ENCODE measurements at regions not wholly inside any gene's neighbourhood (a gene's known extent, or its start where the extent isn't known, plus 50 kb on each side); places are given as distances from the start of the nearest gene placed in this dataset.

DNA sequence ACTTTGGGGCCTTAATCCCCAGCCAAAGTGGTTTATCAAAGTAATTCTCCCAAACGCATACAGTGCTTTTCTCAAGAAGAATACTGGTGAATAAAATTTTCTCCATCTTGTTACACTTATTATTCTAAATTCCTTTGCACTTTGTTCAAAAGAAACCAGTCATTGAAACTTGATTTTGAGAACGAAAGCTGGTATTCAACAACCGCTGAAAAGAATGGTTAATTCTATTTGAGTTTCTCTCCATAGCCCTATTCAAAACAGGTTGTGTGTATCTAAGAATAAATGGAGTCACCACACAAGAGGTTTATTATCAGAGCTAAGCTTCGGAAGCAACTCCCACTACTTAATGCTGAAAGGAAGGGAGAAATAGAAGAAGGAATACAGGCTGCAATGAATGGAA, 117.7 kb downstream of the C1D start:
- DNase-seq (no peak), ATAC-seq (no peak)
- Histone ChIP-seq H3K27me3 (ENCODE audit: control insufficient read depth, insufficient read depth) (no peaks in the 10 kb centered on the region), H3K9me3 (ENCODE audit: control insufficient read depth, low read length) (no peaks in the 10 kb centered on the region), H3K4me1 (ENCODE audit: control insufficient read depth, insufficient read depth, low read length) (no peaks in the 10 kb centered on the region), H3K4me3 (ENCODE audit: low read length) (no peak overlapping the region), H3K27ac (ENCODE audit: low read length) (no peak overlapping the region)
- intact Hi-C loops (cut with DNase I): no loop called here
- WGBS: 78% methylated on average over 4 of the region's 4 CpGs

DNA sequence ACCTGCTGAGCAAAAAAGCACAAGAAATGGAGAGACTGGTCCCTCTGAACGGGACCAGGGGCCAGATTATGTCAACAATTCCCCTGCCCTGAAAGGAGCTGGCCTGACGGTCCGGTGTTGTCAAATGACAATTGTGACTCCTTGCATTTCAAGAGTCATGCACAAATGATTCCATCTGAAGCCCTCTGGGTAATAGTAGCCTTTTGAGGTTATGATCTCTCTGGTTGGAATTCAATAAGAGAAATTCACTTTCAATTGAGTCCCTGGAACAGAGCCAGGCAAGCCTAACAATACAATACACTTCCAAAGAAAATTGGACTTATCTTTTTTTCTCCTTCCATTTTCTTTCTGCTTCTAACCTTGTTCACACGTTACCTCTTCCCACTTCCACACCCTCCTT, 116.9 kb downstream of the C1D start:
- ATAC-seq: no peak
- intact Hi-C loops (cut with DNase I): no loop called here
- no peak for DNase-seq

DNA sequence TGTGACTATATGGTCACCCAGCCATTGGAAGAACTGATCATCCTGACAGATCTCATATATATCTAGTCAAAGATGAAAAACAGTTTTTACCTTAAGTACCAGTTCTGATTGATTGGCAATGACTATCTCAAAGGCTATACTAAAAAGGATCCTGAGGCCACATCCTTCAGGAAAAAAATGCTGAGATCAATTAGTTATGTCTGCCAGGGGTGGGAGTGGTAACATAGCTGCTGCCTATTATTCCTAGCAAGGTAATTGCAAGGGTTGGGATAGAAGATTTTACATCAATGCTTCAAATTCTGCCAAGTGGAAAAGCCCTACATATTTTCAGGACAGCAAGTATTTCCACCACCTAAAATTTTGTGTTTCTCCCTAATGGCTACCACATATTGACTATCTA, 114.7 kb downstream of the C1D start:
- H3K4me1 ChIP-seq (ENCODE audit: control insufficient read depth, insufficient read depth, low read length): no peaks in the 10 kb centered on the region
- no peaks in the 10 kb centered on the region for H3K9me3 ChIP-seq (ENCODE audit: control insufficient read depth, low read length)
- ATAC-seq (no peak), DNase-seq (no peak)
- H3K27me3 ChIP-seq (ENCODE audit: control insufficient read depth, insufficient read depth): no peaks in the 10 kb centered on the region
- no peak overlapping the region for H3K4me3 ChIP-seq (ENCODE audit: low read length)
- intact Hi-C loops (cut with DNase I): no loop called here
- H3K27ac ChIP-seq (ENCODE audit: low read length): no peak overlapping the region

More for the DNA sequence above, 116.9 kb downstream of the C1D start:
- no peak overlapping the region for H3K4me3 ChIP-seq (ENCODE audit: low read length)
- 54% methylated on average over 4 of the region's 4 CpGs for WGBS
- no peaks in the 10 kb centered on the region for H3K27me3 ChIP-seq (ENCODE audit: control insufficient read depth, insufficient read depth)
- H3K9me3 ChIP-seq (ENCODE audit: control insufficient read depth, low read length): no peaks in the 10 kb centered on the region
- no peaks in the 10 kb centered on the region for H3K4me1 ChIP-seq (ENCODE audit: control insufficient read depth, insufficient read depth, low read length)
- no peak overlapping the region for H3K27ac ChIP-seq (ENCODE audit: low read length)

DNA sequence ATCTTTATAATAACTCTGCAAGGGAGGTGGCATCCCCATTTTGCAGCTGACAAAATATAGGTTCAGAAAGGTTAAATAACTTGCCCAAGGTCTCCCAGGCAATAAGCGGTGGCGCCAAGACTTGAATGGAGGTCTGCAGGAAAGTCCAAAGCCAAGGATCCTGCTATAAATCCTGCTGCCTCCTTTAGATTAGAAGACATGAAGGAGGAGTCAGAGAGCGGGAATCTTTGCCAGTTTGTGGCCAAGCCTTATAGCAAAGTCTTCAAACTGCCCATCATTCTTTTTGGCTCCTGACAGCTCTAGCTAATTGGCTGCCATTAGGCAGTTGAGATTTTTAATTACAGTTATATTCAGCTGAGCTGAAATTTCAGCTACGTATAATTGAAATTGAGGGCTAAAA, 114.3 kb downstream of the C1D start:
- 96% methylated on average over 4 of the region's 4 CpGs for WGBS
- Histone ChIP-seq H3K4me3 (ENCODE audit: low read length) (no peak overlapping the region), H3K4me1 (ENCODE audit: control insufficient read depth, insufficient read depth, low read length) (no peaks in the 10 kb centered on the region), H3K9me3 (ENCODE audit: control insufficient read depth, low read length) (no peaks in the 10 kb centered on the region), H3K27ac (ENCODE audit: low read length) (no peak overlapping the region), H3K27me3 (ENCODE audit: control insufficient read depth, insufficient read depth) (no peaks in the 10 kb centered on the region)
- DNase-seq (no peak), ATAC-seq (no peak)
- intact Hi-C loops (cut with DNase I): no loop called here

DNA sequence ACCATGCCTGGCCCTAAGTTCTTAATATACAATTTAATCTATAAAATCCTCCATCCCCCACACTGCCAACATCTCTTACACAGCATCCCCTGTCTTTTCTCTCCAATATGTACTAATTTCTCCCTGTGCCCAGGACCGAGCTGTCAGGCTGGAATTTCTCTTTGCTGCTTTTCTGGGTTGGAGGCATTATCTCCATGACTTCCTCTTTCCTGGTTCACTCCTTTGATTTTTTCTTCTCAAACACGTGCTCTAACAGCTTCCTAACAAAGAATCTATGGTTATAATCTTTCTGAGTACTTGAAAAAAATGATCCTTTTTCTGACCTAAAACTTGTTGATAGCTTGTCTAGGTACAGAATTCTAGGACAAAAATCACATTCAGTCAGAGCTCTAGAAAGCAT, 112.8 kb downstream of the C1D start:
- Histone ChIP-seq H3K4me3 (ENCODE audit: low read length) (no peak overlapping the region), H3K27ac (ENCODE audit: low read length) (no peak overlapping the region), H3K27me3 (ENCODE audit: control insufficient read depth, insufficient read depth) (no peaks in the 10 kb centered on the region), H3K4me1 (ENCODE audit: control insufficient read depth, insufficient read depth, low read length) (no peaks in the 10 kb centered on the region), H3K9me3 (ENCODE audit: control insufficient read depth, low read length) (no peaks in the 10 kb centered on the region)
- DNase-seq (no peak), ATAC-seq (no peak)
- intact Hi-C loops (cut with DNase I): no loop called here
- 54% methylated on average over 2 of the region's 2 CpGs for WGBS

DNA sequence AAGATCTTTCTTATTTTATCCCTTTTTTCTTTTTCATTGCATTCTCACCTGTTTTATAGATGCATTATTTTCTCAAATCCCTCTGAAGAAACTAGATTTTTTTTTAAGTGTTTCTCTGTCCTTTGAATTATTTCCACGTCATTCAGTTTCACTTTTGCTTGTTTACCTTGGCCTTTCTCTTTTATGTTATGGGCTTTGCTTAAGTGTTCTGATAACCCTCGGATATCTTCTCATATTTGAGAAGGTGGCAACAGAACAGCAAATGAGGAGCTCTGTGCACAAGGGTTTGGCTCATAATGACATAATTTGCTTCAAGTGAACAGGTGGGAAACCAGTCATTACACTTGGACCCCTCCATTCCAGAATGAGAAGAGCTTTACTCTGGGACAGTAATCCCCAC, 111.9 kb downstream of the C1D start:
- H3K27ac ChIP-seq (ENCODE audit: low read length): no peak overlapping the region
- H3K9me3 ChIP-seq (ENCODE audit: control insufficient read depth, low read length): no peaks in the 10 kb centered on the region
- H3K4me3 ChIP-seq (ENCODE audit: low read length): no peak overlapping the region
- ATAC-seq (no peak), DNase-seq (no peak)
- WGBS: 28% methylated on average over 2 of the region's 2 CpGs
- no peaks in the 10 kb centered on the region for H3K4me1 ChIP-seq (ENCODE audit: control insufficient read depth, insufficient read depth, low read length)
- intact Hi-C loops (cut with DNase I): no loop called here
- no peaks in the 10 kb centered on the region for H3K27me3 ChIP-seq (ENCODE audit: control insufficient read depth, insufficient read depth)

DNA sequence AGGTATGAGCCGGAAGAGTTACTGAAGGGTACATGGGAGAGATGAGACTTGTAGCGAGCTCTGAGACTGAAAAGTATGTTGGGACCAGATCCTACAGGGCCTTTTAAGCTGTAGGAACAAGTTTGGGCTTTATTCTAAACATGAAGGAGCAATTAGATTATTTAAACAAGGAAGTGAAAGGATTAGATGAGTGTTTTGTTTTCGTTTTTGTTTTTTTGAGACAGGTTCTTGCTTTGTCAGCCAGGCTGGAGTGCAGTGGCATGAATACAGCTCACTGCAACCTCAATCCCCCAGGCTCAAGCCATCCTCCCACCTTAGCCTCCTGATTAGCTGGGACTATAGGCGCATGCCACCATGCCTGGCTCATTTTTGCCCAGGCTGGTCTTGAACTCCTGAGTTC, 110.7 kb downstream of the C1D start:
- ATAC-seq (no peak), DNase-seq (no peak)
- no peaks in the 10 kb centered on the region for H3K9me3 ChIP-seq (ENCODE audit: control insufficient read depth, low read length)
- no peak overlapping the region for H3K27ac ChIP-seq (ENCODE audit: low read length)
- whole genome bisulfite sequencing: 92% methylated on average over 4 of the region's 4 CpGs
- intact Hi-C loops (cut with DNase I): no loop called here
- no peaks in the 10 kb centered on the region for H3K27me3 ChIP-seq (ENCODE audit: control insufficient read depth, insufficient read depth)
- no peaks in the 10 kb centered on the region for H3K4me1 ChIP-seq (ENCODE audit: control insufficient read depth, insufficient read depth, low read length)
- no peak overlapping the region for H3K4me3 ChIP-seq (ENCODE audit: low read length)

DNA sequence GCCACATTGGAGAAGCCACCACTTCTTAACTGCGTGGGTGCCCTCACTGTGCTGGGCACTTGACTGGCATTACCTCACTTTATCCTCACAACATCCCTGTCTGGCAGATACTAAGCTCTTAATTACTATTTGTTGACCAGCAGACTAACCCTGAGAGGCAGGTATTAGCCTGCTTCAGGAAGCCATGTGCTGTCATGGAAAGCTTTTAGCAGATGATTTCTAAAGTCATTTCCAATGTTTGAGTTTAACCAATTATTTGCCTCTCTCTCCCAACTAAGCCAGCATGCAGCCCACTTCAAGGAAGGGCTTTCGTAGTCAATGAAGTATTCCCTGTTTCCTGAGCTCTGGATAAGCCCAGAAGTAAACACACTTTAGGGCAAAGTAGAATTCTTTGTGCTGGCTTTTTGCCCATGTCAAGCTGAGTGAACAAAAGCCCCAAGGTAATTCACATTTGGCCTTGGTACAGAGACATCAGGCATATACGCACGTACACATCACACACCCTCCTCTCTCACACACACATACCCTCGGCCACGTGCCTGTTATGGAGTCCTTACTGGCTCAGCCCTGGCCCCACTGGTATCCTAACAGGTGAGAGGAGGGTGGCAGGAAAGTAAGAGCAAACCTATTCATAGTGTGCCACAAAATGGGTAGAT, 108.6 kb downstream of the C1D start:
- H3K4me3 ChIP-seq (ENCODE audit: low read length): no peak overlapping the region
- intact Hi-C loops (cut with DNase I): no loop called here
- ATAC-seq: no peak
- H3K4me1 ChIP-seq (ENCODE audit: control insufficient read depth, insufficient read depth, low read length): no peaks in the 10 kb centered on the region
- no peaks in the 10 kb centered on the region for H3K27me3 ChIP-seq (ENCODE audit: control insufficient read depth, insufficient read depth)
- H3K27ac ChIP-seq (ENCODE audit: low read length): no peak overlapping the region
- 60% methylated on average over 6 of the region's 6 CpGs for WGBS
- H3K9me3 ChIP-seq (ENCODE audit: control insufficient read depth, low read length): no peaks in the 10 kb centered on the region
- DNase-seq: no peak

DNA sequence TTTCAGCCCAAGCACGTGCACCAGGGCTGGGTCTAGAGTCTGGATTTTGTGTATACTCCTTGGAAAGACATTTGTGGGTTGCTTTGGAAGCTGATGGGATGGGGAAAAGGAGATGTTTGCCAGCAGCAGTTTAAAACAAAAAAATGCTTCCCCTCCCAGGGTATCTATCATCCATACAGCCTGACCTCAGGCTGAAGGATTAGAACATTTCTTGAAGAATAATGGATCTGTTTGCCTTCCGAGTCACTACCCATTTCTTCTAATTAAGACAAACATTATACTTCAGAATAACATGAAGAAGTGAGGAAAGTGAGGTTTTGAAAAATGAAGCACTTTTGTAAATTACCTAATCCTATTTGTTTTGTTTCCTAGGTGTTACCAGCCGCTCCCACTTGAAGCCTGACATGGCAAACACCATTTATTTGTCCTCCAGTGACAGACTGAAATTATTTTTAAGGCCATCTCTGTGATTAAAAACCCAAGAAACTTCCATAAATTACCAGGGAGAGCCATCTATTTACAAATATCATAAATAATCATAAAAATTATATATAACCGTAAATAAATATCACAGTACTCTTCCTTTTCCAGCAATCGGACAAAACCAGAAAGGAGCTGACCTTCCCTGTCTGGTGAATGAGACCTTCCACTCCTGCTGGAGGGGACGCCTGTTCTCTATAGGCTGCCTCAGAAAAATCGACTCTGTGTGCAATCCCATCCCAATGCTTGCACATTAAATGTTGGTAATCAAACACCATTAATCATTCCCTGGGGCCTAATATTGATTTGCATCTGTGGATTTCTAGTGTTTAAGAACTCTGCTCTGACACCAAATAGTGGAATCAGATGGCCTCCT, 106.8 kb downstream of the C1D start:
- H3K4me1 ChIP-seq (ENCODE audit: control insufficient read depth, insufficient read depth, low read length): no peaks in the 10 kb centered on the region
- ATAC-seq: no peak
- no peak overlapping the region for H3K4me3 ChIP-seq (ENCODE audit: low read length)
- intact Hi-C loops (cut with DNase I): no loop called here
- no peaks in the 10 kb centered on the region for H3K27me3 ChIP-seq (ENCODE audit: control insufficient read depth, insufficient read depth)
- no peak for DNase-seq
- no peaks in the 10 kb centered on the region for H3K9me3 ChIP-seq (ENCODE audit: control insufficient read depth, low read length)
- 85% methylated on average over 7 of the region's 7 CpGs for WGBS
- H3K27ac ChIP-seq (ENCODE audit: low read length): no peak overlapping the region

DNA sequence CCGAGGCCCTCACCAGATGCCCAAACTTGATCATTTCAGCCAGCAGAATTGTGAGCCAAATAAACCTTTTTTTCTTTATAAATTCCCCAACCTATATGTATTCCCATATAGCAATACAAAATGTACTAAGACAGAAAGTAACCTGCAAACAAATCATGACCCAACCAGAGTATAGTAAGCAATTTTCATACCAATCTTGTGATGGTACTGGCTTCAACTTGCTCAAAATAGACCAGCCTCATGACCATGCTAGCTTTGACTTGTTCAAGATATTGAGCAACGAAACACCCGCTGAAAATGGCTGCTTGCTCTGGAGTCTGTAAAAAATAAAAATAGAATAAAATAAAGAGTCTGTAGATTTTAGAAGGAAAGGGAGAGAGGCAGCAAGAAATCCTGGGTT, 97.6 kb downstream of the C1D start:
- no peak overlapping the region for H3K4me3 ChIP-seq (ENCODE audit: low read length)
- ATAC-seq (no peak), DNase-seq (no peak)
- no peaks in the 10 kb centered on the region for H3K4me1 ChIP-seq (ENCODE audit: control insufficient read depth, insufficient read depth, low read length)
- no peak overlapping the region for H3K27ac ChIP-seq (ENCODE audit: low read length)
- no peaks in the 10 kb centered on the region for H3K27me3 ChIP-seq (ENCODE audit: control insufficient read depth, insufficient read depth)
- intact Hi-C loops (cut with DNase I): no loop called here
- WGBS: 86% methylated on average over 3 of the region's 3 CpGs
- no peaks in the 10 kb centered on the region for H3K9me3 ChIP-seq (ENCODE audit: control insufficient read depth, low read length)

DNA sequence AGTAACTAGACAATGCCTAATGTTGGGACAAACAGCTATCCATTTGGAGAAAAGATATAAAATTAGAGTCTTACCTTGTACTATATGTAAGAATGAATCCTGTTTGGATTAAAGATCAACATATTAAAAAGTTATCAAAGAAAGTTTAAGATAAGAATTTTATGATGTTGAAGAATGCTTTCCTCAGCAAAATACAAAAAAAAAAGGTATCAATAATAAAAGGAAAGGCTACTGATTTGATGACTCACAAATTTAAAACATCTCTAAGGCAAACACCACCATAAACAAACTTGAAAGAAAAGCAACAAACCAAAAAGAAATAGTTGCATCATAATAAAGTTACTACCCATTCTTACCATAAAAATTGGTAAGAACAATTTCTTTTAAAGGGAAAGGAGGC, 92.7 kb downstream of the C1D start:
- no peak for ATAC-seq

More for the DNA sequence above, 92.7 kb downstream of the C1D start:
- Histone ChIP-seq H3K27me3 (ENCODE audit: control insufficient read depth, insufficient read depth) (no peaks in the 10 kb centered on the region), H3K4me1 (ENCODE audit: control insufficient read depth, insufficient read depth, low read length) (no peaks in the 10 kb centered on the region), H3K27ac (ENCODE audit: low read length) (no peak overlapping the region), H3K9me3 (ENCODE audit: control insufficient read depth, low read length) (no peaks in the 10 kb centered on the region), H3K4me3 (ENCODE audit: low read length) (no peak overlapping the region)
- intact Hi-C loops (cut with DNase I): no loop called here
- no peak for DNase-seq

Measured in right cardiac atrium (tissue), 5 donors.